Urinary bladder (tissue), 3 donors: ENCODE measurements at regions not wholly inside any gene's neighbourhood (a gene's known extent, or its start where the extent isn't known, plus 50 kb on each side); places are given as distances from the start of the nearest gene placed in this dataset.

Experiments used
- DNase-seq: peaks from one replicate; pipeline ENCODE4 v3.0.0-alpha.2; 2015; ENCODE audit errors: extremely low spot score
- H3K27ac ChIP-seq: one replicate; pipeline ENCODE4 v1.5.1; 2013; ENCODE audit warnings: low read depth, mild to moderate bottlenecking, moderate library complexity
- H3K36me3 ChIP-seq: one replicate; pipeline ENCODE4 v1.6.1; 2013; ENCODE audit warnings: mild to moderate bottlenecking, moderate library complexity; ENCODE audit not compliant: insufficient read depth
- H3K4me1 ChIP-seq: one replicate; pipeline ENCODE4 v1.6.1; 2013; ENCODE audit warnings: mild to moderate bottlenecking, moderate library complexity; ENCODE audit not compliant: insufficient read depth
- H3K4me3 ChIP-seq: one replicate; pipeline ENCODE4 v1.5.1; 2013; ENCODE audit warnings: low read depth, low read length
- WGBS: extraction: QIAGEN DNeasy Blood & Tissue Kit; methylation state at CpG from one replicate; pipeline ENCODE4 v1.1.7; 2013; 5-methylcytosine and 5-hydroxymethylcytosine counted together
- donor health status: healthy with polysubstance abuse.
- donor health status: healthy.

DNA sequence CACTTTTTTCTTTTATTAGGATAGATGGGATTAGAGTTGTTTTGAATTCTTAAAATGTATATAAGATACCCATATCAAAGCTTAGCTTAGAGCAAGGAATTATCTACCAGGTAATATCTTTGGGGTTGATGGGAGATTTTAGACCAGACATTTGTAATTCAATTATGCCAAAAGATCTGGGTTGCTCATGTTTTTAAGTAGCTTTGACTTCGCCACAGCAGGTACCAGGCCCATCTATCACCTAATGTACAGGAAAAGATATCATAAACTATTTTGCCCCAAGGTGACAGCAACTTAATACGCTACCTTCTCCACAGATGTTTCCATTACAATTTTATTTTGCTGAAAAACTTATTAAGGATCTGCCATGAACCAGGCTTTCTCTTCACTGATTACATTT, 514.6 kb upstream of the ADAMTS9 start:
- Histone ChIP-seq H3K4me1 (peaks cover 2% of the 10 kb centered on the region), H3K27ac (no peak overlapping the region), H3K36me3 (no peaks in the 10 kb centered on the region), H3K4me3 (no peak overlapping the region)
- 97% methylated on average over 2 of the region's 2 CpGs for WGBS
- DNase-seq, result no peak

DNA sequence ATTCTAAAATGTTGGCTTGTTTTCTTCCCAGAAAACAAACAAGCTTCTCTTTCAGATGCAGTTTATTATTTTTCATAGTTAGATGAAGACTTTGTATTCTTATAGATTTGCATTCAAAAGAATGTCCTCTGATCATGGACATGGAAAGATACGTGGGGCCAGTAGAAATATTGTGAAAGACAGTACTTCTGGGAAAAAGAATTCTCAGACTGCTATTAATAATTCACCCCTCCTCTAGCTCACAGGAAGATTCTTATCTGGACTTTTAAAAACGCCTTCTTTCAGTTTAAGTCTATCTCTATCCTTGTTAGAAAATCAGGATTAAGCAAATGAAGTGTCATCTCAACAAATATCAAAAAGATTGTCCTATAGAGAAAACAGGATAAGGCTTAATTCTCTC, 514.1 kb upstream of the ADAMTS9 start:
- no peak for DNase-seq
- WGBS, result 51% methylated on average over 2 of the region's 2 CpGs
- Histone ChIP-seq H3K4me1 (peaks cover 2% of the 10 kb centered on the region), H3K4me3 (no peak overlapping the region), H3K36me3 (no peaks in the 10 kb centered on the region), H3K27ac (no peak overlapping the region)

DNA sequence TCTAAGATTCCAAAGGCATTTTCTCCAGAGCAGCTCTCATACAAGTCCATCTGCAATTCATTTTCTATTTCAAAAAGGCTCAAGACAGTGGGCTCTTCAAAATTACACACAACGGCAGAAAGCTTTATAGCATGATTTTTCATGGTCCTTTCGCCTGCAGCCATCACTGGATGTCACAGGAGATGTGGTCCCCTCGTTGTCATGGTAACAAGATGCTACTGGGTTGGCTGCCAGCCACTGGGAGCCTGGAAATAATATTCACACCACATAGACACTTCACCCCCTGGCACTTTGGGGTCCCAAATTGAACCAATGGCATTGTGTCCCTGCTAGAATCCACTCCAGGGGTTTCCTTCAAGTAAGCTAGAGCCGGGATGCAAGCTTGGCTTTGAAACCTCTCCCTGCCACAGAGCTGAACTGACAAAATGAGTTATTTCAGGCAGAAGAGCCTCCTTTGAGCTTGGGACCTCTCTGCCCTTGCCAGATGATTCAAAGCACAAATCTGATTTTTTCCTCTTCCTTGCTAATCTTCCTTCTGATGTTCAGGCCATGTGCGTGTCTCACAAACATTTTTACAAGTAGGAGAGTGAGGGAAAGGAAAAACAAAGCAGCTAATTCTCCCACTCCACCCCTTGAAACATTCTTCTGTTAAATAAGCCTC, 512.6 kb upstream of the ADAMTS9 start:
- no peak overlapping the region for H3K4me3 ChIP-seq
- DNase-seq, result no peak
- no peaks in the 10 kb centered on the region for H3K36me3 ChIP-seq
- H3K4me1 ChIP-seq, result peaks cover 2% of the 10 kb centered on the region
- WGBS, result 48% methylated on average over 5 of the region's 5 CpGs
- no peak overlapping the region for H3K27ac ChIP-seq

DNA sequence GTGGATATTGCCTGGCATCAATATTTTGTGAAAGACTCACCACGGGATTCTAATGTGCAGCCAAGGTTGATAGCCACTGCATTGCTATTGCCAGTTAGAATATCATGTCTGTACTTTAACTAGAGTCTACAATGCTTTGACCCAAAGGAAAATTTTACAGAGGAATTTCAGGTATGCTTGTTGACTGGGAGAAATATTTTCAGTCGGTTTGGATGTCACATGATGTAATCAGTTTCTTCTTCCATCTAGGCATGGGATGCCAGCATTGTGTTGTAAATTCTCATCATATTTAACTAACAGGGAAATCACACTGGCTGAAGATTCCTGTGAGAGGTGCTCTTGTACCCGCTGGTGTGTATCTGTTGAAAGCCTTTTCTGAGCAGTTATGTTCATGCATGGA, 508.9 kb upstream of the ADAMTS9 start:
- WGBS, result 54% methylated on average over 3 of the region's 3 CpGs
- no peaks in the 10 kb centered on the region for H3K36me3 ChIP-seq
- no peak overlapping the region for H3K27ac ChIP-seq

DNA sequence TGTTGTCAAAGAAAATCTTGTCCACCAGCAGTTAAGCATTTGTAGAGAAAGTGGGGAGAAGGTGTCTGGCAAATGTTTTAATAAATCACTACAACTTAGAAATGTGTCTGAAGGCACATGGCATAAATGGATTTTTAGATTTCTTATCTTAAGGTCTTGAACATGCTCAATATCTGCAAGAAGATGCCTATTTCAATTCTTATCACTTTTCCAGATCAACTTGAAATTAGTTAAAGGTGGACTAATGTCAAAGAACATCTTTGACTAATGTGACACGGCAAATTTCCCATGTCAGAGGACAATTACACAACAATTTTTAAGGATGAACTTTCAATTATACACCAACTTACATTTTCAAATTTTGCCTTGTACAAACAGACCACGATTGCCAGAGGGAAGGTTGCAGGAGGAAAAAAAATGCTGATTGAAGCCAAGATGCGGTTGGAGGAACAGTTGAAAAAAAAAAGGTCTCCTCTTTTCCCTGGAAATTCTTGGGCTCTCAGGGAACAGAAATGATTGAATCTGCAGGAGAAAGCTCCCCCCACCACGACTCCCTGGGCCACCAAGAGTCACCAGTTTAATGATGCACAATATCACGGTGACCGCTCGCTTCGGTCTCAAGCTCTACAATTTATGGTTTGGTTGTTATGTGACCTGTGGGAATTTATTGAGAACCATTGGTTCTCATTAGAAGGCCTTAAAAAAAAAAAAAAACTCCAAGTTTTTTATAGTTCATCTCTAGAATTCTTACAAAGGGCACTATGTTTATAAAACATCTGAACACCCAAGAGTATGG, 507.6 kb upstream of the ADAMTS9 start:
- H3K4me3 ChIP-seq, result no peak overlapping the region
- peaks cover 2% of the 10 kb centered on the region for H3K4me1 ChIP-seq
- H3K27ac ChIP-seq, result no peak overlapping the region
- 79% methylated on average over 8 of the region's 8 CpGs for WGBS
- H3K36me3 ChIP-seq, result no peaks in the 10 kb centered on the region
- DNase-seq, result no peak

More for the DNA sequence above, 508.9 kb upstream of the ADAMTS9 start:
- no peak for DNase-seq
- H3K4me3 ChIP-seq, result no peak overlapping the region
- peaks cover 2% of the 10 kb centered on the region for H3K4me1 ChIP-seq

DNA sequence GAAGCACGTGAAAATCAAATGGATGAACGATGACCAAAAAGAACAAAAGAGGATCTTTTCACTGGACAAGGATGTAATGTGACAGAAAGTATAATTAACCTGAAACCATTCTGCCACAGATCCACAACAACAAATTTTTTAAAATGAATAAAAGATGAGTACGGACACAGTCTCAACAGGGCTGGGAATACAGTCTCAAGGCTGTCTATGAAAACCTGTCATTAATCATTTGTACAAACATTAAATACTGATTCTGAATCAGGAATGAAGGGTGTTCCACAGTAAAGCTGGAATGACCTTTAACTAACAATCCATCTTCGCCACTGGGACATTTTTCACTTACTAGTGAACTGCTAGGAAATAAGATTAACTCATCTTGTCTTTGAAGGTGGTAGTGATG, 506.9 kb upstream of the ADAMTS9 start:
- WGBS, result 95% methylated on average over 4 of the region's 4 CpGs
- H3K4me3 ChIP-seq, result no peak overlapping the region
- no peak for DNase-seq
- no peaks in the 10 kb centered on the region for H3K36me3 ChIP-seq
- H3K4me1 ChIP-seq, result no peaks in the 10 kb centered on the region
- H3K27ac ChIP-seq, result no peak overlapping the region

DNA sequence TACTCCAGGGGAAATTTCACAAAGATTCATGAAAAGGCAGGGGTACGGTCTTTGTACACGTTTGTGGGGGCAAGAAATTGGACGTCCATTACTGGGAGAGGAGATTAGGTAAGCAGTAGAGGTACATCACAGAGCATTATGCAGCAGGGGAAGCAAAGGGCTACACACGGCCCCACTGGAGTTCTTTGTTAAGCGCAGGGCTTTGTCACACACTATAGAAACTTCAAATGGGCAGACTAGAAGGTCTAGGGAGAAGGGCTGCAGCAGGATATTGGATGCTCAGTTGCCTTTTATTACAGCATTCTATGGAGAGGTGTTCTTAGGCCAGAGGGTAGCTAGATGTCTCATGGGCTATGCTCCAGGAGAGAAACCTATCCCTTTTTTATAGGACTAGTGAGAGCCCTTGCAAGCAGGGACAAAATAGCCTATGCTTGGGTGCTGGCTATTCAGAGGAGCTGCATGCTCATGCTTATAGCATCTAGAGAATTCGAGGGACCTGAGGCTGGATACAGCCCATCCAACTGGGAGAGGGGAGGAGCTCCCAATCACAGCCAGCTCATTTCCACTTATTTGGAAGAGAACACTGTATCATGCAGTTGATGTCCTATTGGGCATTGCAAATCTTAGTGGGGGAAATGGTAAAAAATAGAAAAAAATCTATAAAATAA, 506.4 kb upstream of the ADAMTS9 start:
- 91% methylated on average over 6 of the region's 6 CpGs for WGBS
- Histone ChIP-seq H3K4me3 (no peak overlapping the region), H3K4me1 (no peaks in the 10 kb centered on the region), H3K36me3 (no peaks in the 10 kb centered on the region), H3K27ac (no peak overlapping the region)
- no peak for DNase-seq

DNA sequence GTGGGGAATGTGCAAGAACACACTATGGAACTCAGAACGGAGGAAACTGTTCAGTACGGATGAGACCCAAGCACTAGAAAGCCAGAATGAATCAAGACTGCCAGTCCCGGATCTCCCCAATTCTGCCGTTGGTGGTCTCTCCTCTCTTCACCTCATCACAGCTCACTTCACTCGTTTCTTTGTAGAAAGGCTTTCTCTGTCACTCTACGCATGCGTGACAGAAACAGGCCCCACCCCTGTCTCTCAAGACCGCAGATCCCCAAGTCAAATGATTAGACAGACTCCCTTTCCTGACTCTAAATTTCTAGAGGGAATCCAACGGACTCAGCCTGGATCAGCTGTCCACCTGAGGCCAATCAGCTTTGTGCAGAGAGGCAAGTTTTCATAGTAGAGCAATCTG, 505.7 kb upstream of the ADAMTS9 start:
- no peaks in the 10 kb centered on the region for H3K36me3 ChIP-seq
- DNase-seq, result no peak
- no peak overlapping the region for H3K27ac ChIP-seq
- H3K4me1 ChIP-seq, result no peaks in the 10 kb centered on the region
- no peak overlapping the region for H3K4me3 ChIP-seq
- WGBS, result 91% methylated on average over 9 of the region's 9 CpGs

DNA sequence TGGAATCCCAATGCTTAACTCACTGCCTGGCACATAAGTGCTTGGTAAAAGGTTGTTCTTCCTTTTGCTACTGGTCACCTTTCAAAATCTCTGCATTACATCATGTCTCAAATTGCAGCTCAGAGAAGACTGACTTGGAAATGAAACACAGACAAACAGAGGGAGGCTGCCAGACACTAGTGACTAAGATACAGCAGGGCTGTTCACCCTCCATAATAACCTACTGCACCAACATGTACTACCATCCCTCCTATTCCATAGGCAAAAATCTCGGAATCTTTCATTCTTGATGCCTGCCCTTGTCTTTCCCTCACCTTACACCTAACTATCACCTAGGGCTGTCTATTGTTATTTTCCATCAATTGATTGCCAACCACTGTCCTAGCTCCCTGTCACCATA, 502.3 kb upstream of the ADAMTS9 start:
- 57% methylated on average over 1 of the region's 1 CpG for WGBS
- no peak for DNase-seq
- H3K36me3 ChIP-seq, result no peaks in the 10 kb centered on the region
- H3K27ac ChIP-seq, result no peak overlapping the region
- no peaks in the 10 kb centered on the region for H3K4me1 ChIP-seq
- no peak overlapping the region for H3K4me3 ChIP-seq

DNA sequence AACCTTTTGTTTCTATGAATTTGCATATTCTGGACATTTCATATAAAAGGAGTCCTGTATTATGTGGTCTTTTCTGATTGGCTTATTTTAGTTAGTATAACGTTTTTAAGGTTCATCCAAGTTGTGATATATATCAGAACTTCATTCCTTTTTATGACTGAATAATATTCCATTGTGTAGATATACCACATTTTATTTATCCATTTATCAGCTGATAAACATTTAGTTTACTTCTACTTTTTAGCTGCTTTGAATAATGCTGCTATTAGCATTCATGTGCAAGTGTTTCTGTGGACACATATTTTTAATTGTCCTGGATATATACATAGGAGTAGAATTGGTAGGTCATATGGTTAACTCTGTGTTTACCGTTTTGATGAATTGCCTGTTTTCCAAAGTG, 498.5 kb upstream of the ADAMTS9 start:
- WGBS, result 88% methylated on average over 2 of the region's 2 CpGs
- H3K4me1 ChIP-seq, result no peaks in the 10 kb centered on the region
- H3K36me3 ChIP-seq, result no peaks in the 10 kb centered on the region
- no peak overlapping the region for H3K27ac ChIP-seq
- H3K4me3 ChIP-seq, result no peak overlapping the region
- DNase-seq, result no peak

DNA sequence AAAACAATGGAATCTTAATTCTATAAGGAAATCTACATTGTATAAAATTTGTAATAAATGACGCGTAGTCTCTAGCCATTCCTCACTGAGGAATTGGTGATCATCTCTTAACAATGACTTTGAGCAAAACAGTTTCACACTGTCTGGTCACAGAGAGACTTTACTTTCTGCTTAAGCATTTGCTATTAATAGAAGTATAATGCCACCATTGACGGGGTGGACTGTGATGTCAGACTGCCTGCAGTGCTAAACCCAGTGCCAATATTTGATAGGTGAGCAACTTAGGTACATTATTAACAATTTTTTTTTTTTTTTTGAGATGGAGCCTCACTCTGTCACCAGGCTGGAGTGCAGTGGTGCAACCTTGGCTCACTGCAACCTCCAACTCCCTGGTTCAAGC, 494.9 kb upstream of the ADAMTS9 start:
- Histone ChIP-seq H3K36me3 (no peaks in the 10 kb centered on the region), H3K27ac (no peak overlapping the region), H3K4me3 (no peak overlapping the region), H3K4me1 (no peaks in the 10 kb centered on the region)
- 69% methylated on average over 3 of the region's 3 CpGs for WGBS
- no peak for DNase-seq

DNA sequence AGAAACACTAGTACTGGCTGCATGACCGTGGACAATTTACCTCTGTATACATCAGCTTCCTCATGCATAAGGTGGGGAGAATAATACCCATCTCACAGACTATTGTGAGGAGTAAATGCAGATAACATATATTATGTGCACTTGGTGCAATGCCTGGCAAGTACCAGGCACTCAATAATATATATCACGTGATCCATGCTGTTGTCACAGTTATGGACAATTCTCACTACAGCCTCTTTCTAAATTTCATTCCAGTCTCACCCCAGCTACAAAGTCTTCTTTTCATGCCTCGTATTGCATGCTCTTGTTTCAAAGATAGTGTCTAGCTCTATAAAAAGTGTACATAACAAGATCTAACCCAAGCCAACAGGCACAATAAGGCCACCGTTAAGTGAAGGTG, 494.3 kb upstream of the ADAMTS9 start:
- DNase-seq, result no peak
- WGBS, result 83% methylated on average over 4 of the region's 4 CpGs
- Histone ChIP-seq H3K27ac (no peak overlapping the region), H3K36me3 (no peaks in the 10 kb centered on the region), H3K4me3 (no peak overlapping the region), H3K4me1 (no peaks in the 10 kb centered on the region)

DNA sequence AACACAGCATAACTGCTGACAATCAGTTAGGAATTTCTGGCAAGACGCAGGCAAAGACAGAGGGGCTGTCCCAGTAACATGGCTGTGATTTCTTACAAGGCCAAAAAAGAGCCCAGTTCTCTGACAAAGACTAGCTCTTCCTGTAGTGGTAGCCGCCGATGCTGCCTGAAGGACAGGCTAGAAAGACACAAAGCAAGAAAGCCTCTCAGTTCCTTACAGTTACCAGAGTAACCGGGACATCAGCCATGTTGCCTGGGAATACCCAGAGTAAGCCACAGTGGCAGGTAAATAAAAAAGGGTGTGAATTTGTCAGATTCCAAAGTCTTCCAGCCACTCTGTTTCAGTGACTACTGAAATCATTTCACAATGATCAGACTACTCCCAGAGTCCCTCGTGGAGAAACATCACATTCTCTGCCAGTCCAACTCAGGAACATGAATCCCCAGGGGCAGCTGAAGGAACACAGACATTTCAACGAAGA, 493.6 kb upstream of the ADAMTS9 start:
- WGBS, result 49% methylated on average over 6 of the region's 6 CpGs
- Histone ChIP-seq H3K4me3 (no peak overlapping the region), H3K36me3 (no peaks in the 10 kb centered on the region), H3K27ac (no peak overlapping the region), H3K4me1 (no peaks in the 10 kb centered on the region)
- no peak for DNase-seq

DNA sequence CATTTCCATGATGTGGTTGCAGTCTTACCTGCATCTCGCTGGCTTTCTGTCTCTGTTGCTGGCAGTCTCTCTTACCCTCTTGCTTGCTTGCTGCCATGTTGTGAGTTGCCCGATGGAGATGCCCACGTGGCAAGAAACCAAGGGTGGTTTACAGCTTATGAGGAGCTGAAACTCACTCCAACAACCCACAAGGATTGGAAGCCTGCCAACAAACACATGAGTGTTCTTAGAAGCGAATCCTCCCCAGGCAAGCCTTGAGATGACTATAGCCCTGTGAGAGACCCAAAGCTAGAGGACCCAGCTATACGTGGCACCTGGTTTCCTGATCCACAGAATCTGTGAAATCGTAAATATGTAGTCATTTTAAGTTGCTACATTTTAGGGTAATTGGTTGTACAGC, 490.9 kb upstream of the ADAMTS9 start:
- Histone ChIP-seq H3K36me3 (no peaks in the 10 kb centered on the region), H3K4me3 (no peak overlapping the region), H3K4me1 (no peaks in the 10 kb centered on the region), H3K27ac (no peak overlapping the region)
- no peak for DNase-seq
- 73% methylated on average over 6 of the region's 6 CpGs for WGBS
